ENCODE measurements at regions not wholly inside any gene's neighbourhood (a gene's known extent, or its start where the extent isn't known, plus 50 kb on each side); places are given as distances from the start of the nearest gene placed in this dataset.

DNA sequence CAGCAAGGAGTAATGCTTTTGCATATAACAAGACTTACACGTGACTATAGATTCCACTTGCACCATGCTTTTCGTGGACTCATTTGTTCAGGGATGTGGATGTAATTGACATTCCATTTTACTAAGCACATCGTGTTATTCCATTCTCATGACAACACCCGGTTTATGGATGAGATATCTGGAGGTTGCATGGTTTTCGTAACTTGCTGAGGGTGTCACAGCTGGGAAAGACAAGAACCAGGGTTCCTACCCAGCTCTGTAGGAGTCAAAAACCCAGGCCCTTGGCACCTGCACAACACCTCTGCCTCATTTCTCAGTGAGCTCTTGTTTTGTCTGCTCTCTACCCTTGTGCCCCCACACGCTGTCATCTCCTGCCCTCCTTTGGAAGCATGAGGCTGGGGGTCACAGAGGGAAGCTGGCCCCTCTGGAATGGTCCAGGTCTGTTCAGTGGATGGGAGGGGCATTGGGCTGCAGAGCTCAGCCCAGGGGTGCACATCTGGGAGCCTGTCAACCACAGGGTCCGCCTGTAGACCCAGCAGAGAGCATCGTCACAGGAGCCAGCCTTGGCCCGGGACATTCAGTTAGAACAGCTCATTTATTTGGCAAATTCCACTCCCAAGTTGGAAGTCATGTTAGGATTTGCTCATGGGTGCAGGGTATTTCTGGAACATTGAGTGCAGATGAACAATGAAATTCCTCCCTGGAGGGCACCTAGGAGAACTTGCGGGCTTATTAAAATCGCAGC lies 120.1 kb upstream of the TWIST2 start:
- no peak for DNase-seq

DNA sequence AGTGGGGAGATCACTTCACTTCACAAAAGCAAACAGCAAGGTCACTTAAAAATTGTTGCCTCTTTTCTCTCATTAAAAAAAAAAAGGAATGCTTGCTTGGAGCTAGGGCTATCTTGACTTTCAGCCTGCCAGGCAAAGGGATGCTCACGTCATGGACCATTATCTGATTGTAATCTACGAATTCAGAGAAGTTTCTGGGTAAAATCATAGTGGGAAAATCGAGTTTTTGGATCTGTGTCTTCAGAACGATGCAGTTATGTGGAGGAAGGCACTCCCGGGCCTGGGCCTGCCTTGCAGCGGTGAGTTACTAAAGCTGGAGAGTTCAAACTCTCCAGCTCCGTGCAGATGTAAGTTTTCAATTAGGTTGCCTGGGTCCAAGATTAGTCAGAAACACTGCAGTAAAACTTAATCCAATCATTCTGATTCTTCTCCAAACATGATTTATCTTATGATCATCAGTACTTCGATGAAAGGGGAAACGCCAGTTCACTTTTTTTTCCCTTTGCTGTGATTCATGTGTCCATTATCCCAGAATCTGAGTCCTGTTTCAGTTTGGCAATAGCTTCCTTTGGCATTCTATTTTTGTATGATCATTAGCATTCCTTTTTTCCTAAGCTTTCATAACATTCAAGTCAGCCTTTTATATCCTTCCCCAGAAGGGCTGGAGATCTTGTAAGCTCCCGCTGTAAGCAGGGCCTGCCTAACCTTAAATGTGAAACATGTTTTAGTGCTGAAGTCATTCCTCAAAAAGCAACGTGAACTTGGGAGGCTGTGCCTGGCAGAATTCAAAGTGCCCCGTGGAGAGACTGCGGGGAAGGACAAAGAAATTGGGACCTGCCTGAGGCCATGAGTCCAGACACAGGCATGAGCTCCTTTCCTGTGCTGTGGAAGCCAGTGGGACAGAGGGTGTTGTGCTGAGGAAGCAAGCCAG lies 119.3 kb upstream of the TWIST2 start:
- DNase-seq: no peak

DNA sequence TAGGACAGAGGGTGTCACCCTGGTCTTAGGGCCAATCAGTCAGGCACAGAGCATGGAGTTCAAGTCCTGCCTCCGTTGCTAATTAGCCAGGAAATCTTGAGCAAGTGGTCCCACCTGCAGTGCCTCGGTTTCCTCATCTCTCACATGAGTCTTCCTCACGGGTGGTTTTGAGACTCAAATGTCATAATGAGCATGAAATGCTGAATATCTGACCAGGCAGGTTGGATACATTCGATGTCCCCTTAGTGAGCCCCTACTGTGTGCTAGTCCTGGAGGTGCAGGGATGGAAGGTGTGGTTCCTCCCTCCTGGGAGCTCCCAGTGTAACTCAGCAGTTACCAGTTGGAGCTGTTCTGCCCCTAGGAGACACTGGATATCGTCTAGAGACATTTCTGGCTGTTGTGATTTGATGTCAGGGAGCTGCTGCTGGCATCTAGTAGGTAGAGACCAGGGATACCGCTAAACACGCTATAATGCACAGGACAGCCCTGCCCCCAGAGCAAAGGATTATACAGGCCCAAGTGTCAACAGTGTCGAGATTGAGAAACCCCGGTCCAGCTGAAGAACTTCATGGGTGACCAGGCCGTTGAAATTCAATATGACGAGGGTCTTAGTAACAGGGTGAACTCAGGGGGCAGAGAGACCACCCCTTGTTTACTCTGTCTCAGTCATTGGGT lies 118.5 kb upstream of the TWIST2 start:
- no peak for DNase-seq

DNA sequence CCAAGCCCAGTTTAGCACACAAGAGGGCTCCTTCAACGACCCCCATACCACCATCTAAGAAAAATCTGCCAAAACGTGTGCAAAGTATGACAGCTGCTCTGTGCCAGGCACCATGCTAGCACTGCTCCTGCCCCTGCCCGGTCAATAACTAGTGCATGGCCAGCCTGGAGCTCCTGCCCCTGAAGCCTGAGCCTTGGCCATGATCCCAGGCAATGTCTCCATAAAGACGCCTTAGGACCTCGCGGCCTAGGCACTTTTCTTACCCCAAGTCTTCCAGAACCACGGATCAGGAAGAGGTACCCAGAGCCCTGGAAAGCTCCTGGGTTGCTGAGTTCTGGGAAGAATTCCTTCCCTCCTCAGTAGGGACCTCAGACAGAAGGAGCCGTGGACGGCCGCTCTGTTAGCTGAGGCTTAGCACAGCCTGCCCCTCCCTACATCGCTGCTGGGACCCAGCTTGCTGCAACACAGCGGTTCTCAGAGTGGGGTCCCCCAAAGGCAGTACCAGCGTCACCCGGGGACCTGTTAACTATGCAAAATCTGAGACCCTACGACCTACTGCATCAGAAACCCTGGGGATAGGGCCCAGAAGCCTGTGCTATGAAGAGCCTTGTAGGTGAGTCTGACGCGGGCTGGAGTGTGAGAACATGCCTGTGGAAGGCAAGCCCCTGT lies 117.8 kb upstream of the TWIST2 start:
- no peak for DNase-seq

DNA sequence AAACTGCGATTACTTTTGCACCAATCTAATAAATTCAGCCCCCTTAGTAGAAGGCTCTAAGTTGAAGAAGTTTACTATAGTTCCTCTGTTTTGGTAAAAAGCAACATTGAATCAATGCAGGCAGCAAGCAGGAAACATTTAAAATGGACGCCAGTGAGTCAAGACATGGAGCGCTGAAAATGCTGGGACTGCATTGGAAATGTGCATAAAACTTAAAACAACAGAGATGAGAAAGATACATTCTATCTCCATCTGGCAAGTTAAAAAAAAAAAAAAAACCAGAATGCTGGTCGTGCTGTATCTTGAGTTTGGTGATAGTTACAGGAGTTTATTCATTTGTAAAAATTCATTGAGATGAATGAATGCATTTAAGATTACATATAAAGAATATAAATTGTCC lies 117.0 kb upstream of the TWIST2 start:
- no peak for DNase-seq

DNA sequence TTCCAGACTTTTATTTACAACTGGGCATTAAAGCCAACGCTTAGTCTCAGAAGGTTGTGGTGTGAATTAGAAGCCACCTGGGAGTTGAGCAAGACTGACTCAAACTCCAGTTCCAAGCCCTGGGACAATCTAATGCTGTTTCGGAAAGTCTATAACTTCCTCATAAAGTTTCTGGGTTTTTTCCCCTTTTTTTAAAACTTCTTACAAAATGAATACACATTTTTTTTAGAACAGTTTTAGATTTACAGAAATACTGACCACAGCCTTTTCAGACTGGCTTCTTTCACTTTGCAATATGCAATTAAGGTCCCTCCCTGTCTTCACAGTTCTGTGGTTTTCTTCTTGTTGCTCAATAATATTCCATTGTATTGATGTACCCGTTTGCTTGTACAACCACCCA lies 115.9 kb upstream of the TWIST2 start:
- DNase-seq: no peak

DNA sequence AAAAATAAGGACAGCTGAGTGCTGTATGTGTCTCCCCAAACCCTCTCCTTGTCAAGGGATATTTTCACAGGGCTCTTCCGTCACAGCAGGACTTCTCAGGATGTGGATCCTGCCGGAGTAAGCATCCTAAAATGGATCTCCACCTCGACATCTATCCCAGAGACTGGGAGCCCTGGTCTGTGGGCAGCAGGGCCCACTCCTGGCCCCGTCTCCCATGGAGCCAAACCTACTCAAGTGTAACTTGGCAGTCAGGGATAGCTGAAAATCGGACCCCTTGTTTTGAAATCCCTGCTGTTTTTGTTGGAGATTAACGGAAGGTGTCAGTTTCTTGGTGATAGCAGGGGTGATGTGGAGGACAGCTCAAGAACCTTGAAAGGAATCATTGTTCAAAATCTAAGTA lies 109.0 kb upstream of the TWIST2 start:
- no peak for DNase-seq

DNA sequence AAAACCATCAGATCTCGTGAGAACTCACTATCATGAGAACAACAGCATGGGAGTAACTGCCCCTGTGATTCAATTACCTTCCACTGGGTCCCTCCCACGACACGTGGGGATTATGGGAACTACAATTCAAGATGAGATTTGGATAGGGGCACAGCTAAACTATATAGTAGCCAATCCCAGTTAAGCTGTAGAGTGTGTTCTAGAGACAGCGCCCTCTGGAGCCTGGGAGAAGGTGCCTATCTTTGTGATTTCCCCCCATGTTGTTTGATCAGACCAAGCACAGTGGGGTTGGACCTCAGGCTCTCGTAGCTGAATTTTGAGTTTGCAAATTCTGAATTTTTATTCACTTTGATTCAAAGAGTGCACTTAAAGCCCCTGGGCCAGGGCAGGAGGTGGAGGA lies 108.2 kb upstream of the TWIST2 start:
- no peak for DNase-seq

DNA sequence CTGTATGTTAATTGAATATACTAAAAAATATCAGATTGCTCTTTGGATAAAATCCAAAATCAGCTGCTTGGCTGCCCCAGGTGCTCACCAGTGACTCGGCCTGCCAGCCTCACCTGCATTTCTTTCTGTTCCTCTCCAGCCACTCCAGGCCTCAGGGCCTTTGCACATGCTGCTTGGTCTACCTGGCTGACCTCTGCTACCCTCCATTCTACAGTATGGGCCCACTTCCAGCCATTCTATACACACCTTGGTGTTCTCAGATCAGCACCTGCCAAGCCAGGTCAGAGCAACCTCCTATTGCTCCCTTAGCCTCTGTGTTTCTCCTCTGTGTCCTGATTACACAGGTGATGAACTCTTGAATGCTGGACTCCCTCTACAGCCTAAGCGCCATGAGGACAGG lies 106.6 kb upstream of the TWIST2 start:
- DNase-seq: no peak

DNA sequence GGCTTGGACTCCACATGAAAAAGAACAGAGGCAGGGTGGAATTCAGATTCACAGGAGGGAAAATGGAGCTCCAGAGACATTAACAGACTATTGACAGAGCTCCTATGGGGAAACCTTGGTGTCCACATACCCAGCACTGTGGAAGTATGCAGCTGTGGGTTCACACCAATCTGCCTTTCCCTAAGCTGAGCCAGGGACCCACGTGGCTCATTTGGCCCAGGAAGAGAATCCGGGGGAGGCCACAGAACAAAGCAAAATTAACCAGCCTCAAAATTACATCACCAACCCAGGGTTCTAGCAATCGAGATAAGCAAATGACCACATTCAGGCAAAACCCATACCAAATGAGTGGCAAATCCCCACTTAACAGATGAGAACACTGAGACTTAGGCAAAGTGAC lies 105.8 kb upstream of the TWIST2 start:
- no peak for DNase-seq

DNA sequence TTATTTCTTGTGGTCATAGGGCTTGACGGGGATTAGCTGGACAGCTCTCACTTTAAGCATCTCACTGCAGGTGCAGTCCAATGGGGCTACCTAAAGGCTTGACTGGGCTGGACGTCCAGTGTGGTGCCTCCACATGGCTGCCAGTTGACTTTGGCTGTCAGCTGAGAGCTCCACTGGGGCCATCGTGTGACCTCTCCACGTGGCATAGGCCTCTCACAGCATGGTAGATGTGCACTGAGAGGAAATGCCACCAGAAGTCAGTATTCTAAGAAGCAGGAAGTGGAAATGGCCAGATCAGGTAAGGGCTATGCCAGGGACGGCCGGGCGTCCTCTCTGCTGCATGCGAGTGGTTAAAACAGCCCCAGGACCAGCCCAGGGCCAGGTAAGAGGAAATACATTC lies 105.2 kb upstream of the TWIST2 start:
- no peak for DNase-seq

DNA sequence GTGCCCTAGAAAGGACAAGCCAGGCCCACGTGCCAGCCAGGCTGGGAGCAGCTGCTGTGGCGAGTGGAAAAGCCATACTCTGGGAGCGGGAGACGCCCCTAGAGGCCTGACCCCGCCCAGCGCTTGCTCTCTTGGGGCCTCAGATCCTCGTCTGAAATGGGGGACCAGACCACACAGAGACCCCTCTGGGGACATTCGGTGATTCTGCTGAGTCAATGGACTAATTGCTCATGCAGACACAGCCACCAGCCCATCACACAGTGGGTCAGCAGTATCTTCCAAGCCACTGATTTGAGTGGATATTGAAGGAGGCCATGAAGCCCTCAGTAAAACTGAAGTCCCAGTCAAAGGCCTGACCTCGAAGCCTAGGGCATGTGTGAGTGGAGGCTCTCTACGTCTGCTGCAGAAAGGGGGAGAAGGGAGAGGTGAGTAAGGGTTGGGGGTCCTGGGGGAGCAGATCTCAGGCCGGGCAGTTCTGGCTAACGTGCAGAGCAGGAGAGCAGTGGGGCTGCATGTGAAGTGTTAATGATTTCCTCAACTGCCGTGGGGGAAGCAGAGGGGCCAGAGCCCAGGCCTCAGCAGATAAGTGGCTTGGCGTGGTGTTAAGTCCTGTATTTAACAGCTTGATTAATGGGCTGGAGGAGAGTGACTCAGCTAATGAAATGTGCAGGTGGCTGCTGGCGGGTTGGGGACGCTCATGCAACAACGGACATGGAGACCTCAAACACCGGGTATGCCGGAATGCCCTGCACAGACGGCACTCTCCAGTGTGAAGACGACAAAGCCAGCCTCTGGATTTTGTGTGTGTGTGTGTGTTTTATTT lies 104.4 kb upstream of the TWIST2 start:
- no peak for DNase-seq

DNA sequence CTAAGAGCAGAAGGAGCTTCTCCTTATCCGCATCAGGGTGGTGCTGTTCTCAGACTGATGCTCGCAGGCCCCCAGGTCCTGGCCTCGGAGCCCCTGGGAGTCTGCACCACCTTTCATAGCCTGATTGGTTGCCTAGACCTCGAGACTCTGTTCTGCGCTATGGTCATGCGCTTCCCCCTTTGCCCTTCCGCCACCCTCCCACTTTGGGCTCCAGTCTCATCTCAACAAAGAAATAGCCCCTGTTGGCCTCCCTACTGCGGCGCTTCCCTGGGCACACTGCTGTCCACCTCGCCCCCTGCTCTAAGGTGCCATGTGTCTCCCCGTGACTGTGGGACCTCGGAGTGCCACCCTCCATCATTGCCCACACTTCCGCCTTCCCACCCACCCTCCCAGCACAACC lies 102.9 kb upstream of the TWIST2 start:
- no peak for DNase-seq

DNA sequence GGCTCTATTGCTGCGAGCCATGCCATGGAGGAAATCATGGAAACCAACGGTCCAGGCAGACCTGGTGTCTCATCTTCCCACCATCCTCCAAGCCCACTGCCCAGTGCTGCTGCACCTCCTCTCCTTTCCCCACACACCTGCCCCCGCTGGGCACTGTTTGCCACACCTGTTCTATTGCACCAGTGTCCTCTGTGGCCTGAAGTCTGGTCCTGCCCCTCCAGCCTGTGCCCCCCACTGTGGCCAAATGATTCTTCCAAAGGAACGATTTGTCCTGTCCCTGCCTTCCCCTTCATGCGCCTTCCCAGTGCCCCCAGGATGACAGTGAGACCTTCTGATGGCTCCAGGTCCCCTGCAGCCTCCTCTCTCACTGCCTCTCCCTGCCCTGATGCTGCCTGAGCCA lies 101.9 kb upstream of the TWIST2 start:
- DNase-seq: no peak

DNA sequence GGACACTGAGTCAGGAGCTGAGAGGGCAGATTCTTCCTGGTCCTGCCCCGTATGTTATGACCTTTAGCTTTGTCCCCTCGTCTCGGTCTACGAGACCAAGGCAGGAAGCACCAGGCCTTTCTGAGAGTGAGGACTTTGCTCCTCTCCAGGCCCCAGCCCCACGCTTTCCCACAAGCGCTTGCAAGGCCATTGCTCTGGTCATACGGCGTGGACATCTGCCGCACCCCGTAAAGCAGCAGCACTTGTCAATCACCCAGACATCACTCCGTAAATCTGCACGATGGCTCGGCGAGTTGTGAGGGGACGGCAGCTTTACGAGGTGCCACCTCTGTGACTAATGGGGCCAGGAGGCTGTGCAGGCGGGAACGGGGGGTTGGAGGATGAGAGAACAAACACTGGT lies 100.8 kb upstream of the TWIST2 start:
- no peak for DNase-seq

DNA sequence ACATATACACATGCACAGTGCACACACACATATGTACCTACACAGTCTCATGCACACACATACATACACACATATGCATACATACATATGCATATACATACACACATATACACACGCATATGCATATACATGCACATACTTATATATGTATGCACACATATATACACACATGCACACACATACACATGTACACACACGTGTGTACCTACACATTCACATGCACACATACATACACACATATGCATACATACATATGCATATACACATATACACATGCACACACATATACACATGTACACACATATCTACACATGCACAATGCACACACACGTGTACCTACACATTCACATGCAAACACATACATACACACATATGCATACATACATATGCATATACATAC lies 100.3 kb upstream of the TWIST2 start:
- DNase-seq: no peak

DNA sequence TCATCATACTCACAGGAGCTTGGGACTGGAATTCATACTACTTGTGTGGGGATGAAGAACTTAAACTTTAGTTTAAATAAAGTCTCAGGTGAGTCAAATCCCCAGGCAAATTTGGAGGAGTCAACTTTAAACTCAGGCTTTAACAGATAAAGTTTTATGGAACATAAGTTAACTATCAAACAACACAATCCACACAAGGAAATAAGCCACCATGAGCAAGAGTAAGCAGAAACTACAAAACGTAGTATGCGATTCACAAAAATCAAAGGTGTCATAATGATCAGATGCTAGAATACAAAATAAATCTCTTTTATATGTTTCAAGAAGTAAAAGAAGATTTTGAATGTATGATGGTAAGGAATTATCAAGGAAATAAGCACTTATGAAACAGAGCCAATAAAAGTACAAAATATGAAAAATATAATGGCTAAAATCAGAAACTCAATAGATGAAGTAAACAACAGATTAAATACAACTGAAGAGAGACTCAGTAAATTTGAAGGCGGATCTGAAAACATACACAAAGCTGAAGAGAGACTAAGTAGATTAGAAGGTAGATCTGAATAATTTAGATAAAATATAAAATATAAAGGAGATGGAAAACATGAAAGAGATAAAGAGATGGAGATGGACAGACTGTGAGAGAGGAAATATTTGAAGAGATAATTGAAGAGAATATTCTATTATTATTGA lies 97.5 kb upstream of the TWIST2 start:
- DNase-seq: no peak

DNA sequence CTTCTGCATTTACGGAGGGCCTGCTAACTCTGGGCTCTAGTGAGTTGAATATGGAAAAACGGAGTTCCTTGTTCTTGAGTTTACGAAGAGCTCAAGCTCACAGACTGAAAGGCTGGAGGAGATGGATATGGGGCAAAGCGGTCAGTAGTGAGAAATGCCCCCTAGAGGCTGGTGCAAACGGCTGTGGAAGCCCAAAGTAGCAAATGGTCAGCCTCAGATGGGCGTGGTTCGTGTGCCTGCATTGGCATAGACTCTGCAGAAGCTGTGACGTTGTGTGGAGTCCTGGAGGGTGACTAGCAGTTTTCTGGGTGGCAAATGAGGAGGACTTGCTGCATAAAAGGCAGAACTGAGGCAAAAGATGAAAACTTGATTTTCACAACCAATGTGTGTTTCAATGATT lies 93.6 kb upstream of the TWIST2 start:
- DNase-seq: no peak

DNA sequence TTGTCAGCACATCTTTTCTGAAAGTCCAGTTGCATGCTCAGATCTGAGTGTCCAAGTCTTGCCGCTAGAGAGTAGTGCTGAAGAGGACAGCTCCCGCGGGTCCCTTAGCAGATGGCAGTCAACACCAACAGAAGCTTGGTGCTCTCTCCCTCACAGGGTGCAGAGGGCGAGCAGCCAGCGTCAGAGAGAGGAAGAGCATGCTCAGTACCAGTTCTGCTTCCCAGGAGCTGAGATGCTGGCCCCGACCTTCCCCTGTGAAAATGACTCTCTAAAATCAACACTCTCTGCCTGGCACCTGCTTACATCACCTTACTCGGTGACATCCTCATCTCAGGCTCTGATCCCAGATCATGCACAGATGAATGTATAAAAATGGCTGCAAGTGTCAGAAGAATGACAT lies 86.0 kb upstream of the TWIST2 start:
- DNase-seq: no peak

DNA sequence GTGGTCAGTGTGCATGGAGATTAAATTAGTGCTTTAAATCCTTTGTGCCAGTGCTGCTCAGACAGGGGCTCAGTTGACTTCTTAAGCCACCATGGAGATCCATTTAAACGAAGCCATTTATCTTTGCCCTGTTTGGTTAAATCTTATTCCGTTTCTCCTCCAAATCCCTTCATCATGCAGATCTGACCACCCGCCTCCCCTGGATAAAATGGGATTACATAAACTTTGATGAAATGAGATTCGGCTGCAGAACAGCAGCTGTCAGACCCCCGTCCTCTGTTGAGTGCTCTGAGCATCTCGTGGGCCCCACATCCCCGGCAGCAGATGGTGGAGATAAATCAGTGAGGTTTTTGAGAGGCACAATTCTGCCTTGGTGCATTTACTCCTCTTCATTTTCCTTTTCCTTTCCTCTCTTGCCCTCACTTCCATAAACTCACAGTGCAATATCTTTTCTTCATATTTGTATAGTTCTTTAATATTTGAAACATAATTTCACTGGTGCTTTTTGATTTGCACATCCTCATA lies 84.4 kb upstream of the TWIST2 start:
- no peak for DNase-seq

DNA sequence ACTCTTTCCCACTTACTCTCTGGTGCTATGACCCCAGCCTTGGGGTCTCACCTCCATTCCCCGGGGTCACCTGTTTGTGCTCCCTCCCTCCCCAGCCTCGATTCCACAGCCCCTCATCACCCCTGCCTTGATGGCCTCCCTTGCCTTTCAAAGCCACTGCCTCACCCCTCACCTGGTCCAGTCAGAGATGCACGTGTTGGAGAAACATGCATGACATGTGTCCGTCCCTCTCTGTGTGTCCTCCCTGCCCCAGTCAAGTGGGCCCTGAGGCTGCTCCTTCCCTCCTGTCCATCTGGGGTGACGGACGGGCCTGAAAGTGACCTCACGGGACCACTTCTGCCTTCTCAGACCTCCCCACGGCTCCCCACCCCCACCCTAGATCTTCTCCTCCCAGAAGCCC lies 82.3 kb upstream of the TWIST2 start:
- DNase-seq: no peak

Data from CD4-positive, alpha-beta T cell treated with Interferon alpha-2 for 1 hour (primary cell).